Pancreas (tissue), 10 donors: ENCODE measurements at regions not wholly inside any gene's neighbourhood (a gene's known extent, or its start where the extent isn't known, plus 50 kb on each side); places are given as distances from the start of the nearest gene placed in this dataset.

ENCODE experiments used
- ATAC-seq, 4 donors: fragments of 200-7000 bp; cut with Tn5 transposase; one replicate each; pipeline versions ENCODE4 v1.8.0 to v1.9.1; 2020; ENCODE audit warnings: mild to moderate bottlenecking in 4 of 4, moderate library complexity in 4 of 4
- DNase-seq, 6 donors: peaks; one replicate each; pipeline ENCODE4 v3.0.0-alpha.2; 2020
- FAIRE-seq: peaks from 2 replicates; lab custom pipeline; 2012; peaks lifted over from hg19 to GRCh38; lab: Jason Lieb, UNC
- H3K27ac ChIP-seq, 4 donors: fragments of 200-600 bp; sonication (generic); 1 replicate in 3 of 4; 2 replicates in 1 of 4; pipeline versions ENCODE4 v1.5.0 to v1.8.0; 2020
- H3K27me3 ChIP-seq, 4 donors: fragments of 200-600 bp; one replicate each; pipeline ENCODE4 v1.8.0; 2021
- H3K36me3 ChIP-seq, 3 donors: fragments of 200-600 bp; sonication (generic) in 1 of 3; one replicate each; pipeline versions ENCODE4 v1.5.0 to v1.8.0; 2020 to 2021
- H3K4me1 ChIP-seq, 3 donors: fragments of 200-600 bp; one replicate each; pipeline ENCODE4 v1.8.0; 2021
- H3K4me3 ChIP-seq, 4 donors: fragments of 200-600 bp; sonication (generic) in 2 of 4; one replicate each; pipeline versions ENCODE4 v1.5.0 to v1.8.0; 2020 to 2021
- H3K9me3 ChIP-seq, 4 donors: fragments of 200-600 bp; one replicate each; pipeline ENCODE4 v1.8.0; 2021
- WGBS, 2 donors: extraction: QIAGEN DNeasy Blood & Tissue Kit; methylation state at CpG; one replicate each; pipeline ENCODE4 v1.1.7; 2013; 5-methylcytosine and 5-hydroxymethylcytosine counted together
- intact Hi-C, 3 donors: fragments of 100-400 bp; cut with DNase I; formaldehyde crosslinking; loops; one replicate each; pipeline versions ENCODE4 v1.11.1 to v1.14.2; 2022
- TF ChIP-seq, protein P1 (sequence below), 4 donors: fragments of 200-600 bp; sonication (generic) in 3 of 4; IDR thresholded peaks; one replicate each; pipeline versions ENCODE4 v1.5.0 to v1.8.0; 2021; ENCODE audit warnings: antibody characterized with exemption in 4 of 4
- donor health status: healthy with polysubstance abuse.
- donor health status: DM: no; HTN: no; CAD: no; lungs with moderate emphysema.
- donor health status: DM: no; HTN: no; CAD: no.
- donor health status: control.
- donor health status: control.
- donor health status: Bipolar disorder and iron deficiency.
- donor health status: DM: yes; HTN: yes; CAD: no.
- donor health status: DM: no; HTN: no; CAD: no.
- donor health status: DM: no; HTN: no; CAD: no.
- donor health status: DM: yes; HTN: yes; CAD: no.

DNA sequence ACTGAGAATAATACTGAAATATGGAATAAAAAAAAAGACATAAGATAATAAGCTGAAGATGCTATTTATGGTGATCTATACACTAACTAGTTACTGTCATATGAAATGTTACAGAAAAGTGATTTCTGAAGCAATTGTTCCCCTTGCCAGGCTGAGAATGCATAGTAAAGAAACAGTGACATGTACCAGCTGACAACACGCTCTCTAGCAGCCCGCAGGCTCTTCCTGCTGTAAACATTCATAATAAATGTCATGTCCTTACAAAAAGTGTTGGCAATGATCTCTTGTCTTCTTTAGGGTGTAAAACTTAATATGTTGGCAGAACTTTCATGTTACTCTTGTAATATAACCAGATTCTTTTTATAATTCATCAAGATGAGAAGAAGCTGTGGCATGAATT lies 1171.3 kb downstream of the DSC3 start:
- FAIRE-seq (no peak), DNase-seq (no peak), ATAC-seq (no peak)
- TF ChIP-seq, protein P1, sequence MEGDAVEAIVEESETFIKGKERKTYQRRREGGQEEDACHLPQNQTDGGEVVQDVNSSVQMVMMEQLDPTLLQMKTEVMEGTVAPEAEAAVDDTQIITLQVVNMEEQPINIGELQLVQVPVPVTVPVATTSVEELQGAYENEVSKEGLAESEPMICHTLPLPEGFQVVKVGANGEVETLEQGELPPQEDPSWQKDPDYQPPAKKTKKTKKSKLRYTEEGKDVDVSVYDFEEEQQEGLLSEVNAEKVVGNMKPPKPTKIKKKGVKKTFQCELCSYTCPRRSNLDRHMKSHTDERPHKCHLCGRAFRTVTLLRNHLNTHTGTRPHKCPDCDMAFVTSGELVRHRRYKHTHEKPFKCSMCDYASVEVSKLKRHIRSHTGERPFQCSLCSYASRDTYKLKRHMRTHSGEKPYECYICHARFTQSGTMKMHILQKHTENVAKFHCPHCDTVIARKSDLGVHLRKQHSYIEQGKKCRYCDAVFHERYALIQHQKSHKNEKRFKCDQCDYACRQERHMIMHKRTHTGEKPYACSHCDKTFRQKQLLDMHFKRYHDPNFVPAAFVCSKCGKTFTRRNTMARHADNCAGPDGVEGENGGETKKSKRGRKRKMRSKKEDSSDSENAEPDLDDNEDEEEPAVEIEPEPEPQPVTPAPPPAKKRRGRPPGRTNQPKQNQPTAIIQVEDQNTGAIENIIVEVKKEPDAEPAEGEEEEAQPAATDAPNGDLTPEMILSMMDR (IDR thresholded peaks at IDR 0.05), result no peak
- intact Hi-C loops, result no loop called here
- no peak overlapping the region for H3K4me3 ChIP-seq
- no peaks in the 10 kb centered on the region for H3K36me3 ChIP-seq
- H3K4me1 ChIP-seq, result no peaks in the 10 kb centered on the region
- H3K27ac ChIP-seq, result no peak overlapping the region
- no peaks in the 10 kb centered on the region for H3K9me3 ChIP-seq
- WGBS, 2 donors, result 42 to 48% methylated on average over 2 of the region's 2 CpGs
- H3K27me3 ChIP-seq, result no peaks in the 10 kb centered on the region

DNA sequence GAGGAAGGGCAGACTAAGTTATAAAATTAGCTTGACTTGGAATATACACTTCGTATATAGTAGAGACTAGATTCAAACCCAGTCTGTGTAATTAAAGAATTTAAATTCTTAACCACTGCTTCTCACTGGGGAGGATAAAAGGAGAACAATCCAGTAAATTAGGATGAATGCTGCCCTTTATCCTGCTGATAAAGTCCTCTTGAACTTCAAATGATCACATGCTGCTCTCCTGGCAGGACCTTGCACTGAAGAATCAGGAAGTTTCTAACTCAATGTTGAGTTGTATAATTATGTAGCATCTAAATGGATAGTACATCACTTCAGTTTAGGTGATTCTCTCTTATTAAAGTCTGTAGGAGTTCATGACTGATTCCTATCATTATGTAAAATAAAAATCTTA lies 1179.7 kb downstream of the DSC3 start:
- no peaks in the 10 kb centered on the region for H3K36me3 ChIP-seq
- ATAC-seq, result no peak
- H3K27ac ChIP-seq, result no peak overlapping the region
- no peaks in the 10 kb centered on the region for H3K27me3 ChIP-seq
- 45 to 55% methylated on average over 1 of the region's 1 CpG for WGBS, 2 donors
- intact Hi-C loops, result no loop called here
- no peak overlapping the region for H3K4me3 ChIP-seq
- H3K4me1 ChIP-seq, result no peaks in the 10 kb centered on the region
- H3K9me3 ChIP-seq, result no peaks in the 10 kb centered on the region
- FAIRE-seq, result no peak
- TF ChIP-seq, protein P1 (IDR thresholded peaks at IDR 0.05), result no peak
- no peak for DNase-seq

DNA sequence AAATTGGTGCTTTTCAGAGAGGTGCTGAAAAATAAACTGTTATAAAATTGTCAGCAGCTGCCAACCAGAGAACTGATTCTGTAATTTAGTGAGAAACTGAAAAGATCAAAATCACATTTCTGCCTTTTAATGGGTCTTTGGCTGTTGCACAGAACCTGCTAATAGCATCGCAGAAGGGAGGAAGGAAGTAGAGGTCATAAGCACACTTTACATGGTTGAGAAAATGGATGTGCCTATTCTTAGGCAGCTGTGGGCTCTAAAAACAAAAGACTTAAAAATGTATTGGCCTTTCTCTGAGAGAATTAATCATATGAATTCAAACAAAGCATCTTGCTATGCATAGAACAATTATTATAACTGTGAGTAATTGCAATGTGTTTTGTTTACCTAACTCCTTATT lies 1186.9 kb downstream of the DSC3 start:
- no peak for FAIRE-seq
- H3K9me3 ChIP-seq, result no peaks in the 10 kb centered on the region
- no peak for ATAC-seq
- TF ChIP-seq, protein P1 (IDR thresholded peaks at IDR 0.05), result no peak
- H3K4me3 ChIP-seq, result no peak overlapping the region
- no peaks in the 10 kb centered on the region for H3K4me1 ChIP-seq
- H3K36me3 ChIP-seq, result no peaks in the 10 kb centered on the region
- H3K27me3 ChIP-seq, result no peaks in the 10 kb centered on the region
- DNase-seq, result no peak
- H3K27ac ChIP-seq, result no peak overlapping the region
- WGBS, 2 donors, result 80 to 91% methylated on average over 1 of the region's 1 CpG
- intact Hi-C loops, result no loop called here

DNA sequence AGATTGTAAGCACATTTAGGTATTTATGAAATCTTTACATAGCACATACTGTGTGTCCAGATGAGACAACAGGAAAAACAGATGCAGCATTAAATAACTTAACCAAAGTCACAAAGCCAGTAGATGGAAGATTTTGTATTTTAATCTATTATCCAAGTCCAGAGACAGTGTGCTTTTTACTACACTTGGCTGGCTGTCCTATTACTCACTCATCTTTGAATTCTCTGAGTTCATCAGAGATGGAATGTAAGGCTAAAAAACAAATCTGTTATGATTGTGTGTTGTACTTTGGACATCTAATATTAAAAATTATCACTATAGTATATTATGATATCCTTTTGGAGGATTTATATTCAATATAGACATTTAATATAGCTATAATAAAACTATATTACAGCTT lies 1189.4 kb downstream of the DSC3 start:
- ATAC-seq, result no peak
- Histone ChIP-seq H3K27me3 (no peaks in the 10 kb centered on the region), H3K4me1 (no peaks in the 10 kb centered on the region), H3K9me3 (no peaks in the 10 kb centered on the region), H3K4me3 (no peak overlapping the region), H3K36me3 (no peaks in the 10 kb centered on the region), H3K27ac (no peak overlapping the region)
- TF ChIP-seq, protein P1 (IDR thresholded peaks at IDR 0.05), result no peak
- DNase-seq, result no peak
- no peak for FAIRE-seq
- intact Hi-C loops, result no loop called here

DNA sequence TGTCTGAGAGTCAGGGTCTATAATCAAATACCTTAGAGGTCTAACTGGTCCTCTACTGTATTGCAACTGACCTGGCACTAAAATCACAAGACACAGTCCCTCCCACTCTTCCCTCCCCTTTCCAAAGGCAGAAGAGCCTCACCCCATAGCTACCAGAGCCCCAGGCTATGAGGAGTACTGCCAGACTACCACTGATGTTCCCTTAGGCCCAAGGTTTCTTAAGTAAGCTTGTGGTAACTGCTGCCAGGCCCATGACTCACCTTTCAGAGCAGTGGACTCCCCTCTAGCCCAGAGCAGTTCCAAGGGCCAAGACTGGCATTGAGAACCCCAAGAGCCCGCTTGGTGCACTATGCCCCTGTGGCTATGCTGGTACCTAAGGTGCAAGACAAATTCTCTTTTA lies 1193.4 kb downstream of the DSC3 start:
- FAIRE-seq (no peak), ATAC-seq (no peak), DNase-seq (no peak)
- whole genome bisulfite sequencing, 2 donors, result 61 to 66% methylated on average over 1 of the region's 1 CpG
- Histone ChIP-seq H3K27ac (no peak overlapping the region), H3K27me3 (no peaks in the 10 kb centered on the region), H3K4me3 (no peak overlapping the region), H3K4me1 (no peaks in the 10 kb centered on the region), H3K9me3 (no peaks in the 10 kb centered on the region), H3K36me3 (no peaks in the 10 kb centered on the region)
- intact Hi-C loops, result no loop called here
- TF ChIP-seq, protein P1 (IDR thresholded peaks at IDR 0.05), result no peak
